ENCODE measurements at regions not wholly inside any gene's neighbourhood (a gene's known extent, or its start where the extent isn't known, plus 50 kb on each side); places are given as distances from the start of the nearest gene placed in this dataset.

DNA sequence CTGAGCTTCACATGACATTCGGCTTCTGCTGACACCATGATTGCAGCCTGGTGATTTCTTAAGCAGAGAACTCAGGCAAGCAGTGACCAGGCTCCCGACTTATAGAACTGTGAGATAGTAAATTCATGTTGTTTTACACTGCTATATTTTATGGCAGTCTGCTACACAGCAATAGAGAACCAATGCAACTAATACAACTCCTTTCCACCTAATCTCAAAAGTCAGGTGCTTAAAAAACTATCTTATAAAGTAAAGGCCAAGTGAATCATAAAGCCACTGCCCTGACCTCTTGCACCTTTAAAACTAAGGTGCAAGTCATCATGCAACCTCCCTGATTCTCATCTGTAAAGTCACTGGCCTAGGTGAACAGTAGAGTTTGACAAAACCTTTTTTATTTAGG, 95.3 kb upstream of the GLS start:
- no peak for DNase-seq

DNA sequence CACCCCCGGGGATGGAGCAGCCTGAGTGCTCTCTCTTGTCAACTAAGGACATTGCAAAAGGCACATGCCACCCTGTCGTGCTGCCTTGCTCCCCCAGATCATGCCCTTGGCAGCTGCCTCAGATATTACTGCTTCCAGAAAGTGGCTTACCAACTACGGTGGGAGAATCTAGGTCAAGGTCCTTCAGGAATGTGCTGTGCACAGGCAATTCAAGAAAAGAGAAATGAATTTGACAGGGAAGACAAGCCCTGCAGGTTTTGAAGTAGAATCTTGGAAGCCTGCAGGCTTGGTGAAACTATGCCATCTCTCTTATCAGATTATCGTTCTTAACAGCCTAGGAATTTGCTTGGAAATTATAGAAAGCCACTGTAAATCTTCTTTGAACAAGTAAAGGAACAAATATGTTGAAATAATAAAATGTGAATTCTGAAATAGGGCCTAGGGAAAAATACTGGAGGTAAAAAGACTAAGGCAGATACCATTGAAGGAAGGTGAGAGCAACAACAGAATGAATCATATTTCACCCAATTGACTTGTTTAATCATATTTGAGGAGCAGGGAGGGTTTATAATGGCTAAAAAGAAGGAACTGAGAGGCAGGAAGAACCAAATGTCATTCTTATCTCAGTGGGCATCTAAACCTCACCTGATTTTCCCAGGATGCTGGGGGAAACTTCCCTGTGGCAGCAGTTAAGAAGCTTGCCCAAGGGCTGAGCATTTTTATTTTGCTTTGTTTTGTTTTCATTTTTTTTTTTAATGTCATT, 94.0 kb upstream of the GLS start:
- no peak for DNase-seq

DNA sequence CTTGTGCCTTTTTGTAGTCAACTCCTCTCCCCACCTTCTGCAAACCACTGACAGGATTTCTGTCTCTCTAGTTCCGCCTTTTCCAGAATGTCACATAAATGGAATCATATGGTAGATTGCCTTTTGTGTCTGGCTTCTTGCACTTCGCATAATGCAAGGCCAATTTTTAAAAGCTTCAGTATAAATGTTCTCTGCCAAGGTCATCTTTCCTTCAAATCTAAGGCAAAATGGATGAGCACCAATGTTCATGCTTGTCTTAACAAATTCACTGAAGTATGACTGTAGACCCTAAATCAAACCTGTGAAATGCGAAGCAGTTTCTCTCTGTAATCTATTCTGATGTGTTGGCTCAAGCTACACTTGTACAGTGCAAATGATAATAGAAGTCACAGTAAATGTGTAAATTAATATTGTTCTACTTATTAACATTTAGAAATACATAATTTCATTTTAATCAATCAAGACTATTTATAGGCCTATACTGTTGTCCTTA, 92.8 kb upstream of the GLS start:
- DNase-seq = no peak

DNA sequence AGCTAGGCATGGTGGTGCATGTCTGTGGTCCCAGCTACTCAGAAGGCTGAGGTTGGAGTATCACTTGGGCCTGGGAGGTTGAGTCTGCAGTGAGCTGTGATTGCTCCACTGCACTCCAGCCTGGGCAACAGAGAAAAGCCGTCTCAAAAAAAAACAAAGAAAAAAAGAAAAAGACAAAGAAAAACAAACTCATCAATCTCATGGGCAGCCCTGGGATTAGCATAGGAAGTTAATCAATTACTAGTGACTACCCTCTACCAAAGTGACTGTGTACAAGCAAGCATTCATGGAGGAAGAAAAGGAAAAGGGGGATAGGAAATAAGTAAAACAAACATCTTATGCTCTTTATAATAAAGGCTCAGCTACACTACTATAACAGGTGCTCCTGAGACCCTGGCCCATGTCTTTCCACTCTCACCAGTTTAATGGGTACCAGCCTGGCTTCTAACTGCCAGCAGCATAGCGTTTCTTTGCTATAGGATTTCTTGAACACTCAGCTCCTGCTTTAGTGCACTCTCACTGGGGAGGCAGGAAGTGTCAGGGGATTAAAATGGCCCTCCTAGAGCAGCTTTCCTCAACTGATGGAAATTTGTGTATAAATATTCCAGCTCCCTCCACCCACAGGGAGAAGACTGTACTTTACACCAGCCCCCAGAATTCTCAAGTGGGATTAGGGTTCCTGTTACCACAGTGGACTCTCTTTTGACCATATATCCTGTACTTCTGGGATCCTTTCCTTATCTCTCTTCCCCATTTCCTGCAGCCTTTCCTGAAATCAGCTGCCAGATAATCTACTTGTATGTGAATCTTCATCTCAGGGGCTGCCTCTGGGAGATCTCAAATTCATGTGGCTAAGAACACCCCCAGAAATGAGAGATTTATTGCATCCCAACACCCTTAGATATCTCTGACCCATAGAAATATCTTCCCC, 91.3 kb upstream of the GLS start:
- no peak for DNase-seq

DNA sequence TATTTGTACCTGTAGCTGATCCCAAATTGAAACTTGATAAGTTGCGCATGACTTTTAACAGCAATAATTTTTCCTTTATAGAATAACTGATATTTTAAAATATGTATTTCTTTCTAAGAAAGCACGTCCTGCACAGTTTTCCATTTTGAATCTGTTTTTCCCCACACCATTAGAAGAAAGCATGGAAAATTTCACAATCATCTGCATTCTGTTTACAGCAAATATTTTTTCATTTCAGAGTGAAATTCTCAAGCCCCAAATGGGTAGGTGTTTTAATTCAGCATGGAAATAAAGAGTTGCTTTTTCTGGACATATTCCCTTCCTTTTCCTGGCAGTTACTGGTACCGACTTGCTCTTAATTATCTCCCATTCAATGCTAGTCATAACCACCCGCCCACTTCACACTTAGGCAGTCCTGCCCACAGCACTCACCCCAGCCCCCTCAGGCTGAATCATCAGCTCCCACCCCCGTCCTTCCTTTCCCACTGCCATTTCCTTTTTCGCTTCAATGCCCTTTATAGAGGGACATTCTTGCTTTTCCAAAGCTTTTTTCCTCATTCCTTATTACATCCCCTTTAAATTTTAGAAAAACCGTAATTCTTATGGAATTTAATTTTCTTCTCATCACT, 89.2 kb upstream of the GLS start:
- peak; percentile 80 for DNase-seq

DNA sequence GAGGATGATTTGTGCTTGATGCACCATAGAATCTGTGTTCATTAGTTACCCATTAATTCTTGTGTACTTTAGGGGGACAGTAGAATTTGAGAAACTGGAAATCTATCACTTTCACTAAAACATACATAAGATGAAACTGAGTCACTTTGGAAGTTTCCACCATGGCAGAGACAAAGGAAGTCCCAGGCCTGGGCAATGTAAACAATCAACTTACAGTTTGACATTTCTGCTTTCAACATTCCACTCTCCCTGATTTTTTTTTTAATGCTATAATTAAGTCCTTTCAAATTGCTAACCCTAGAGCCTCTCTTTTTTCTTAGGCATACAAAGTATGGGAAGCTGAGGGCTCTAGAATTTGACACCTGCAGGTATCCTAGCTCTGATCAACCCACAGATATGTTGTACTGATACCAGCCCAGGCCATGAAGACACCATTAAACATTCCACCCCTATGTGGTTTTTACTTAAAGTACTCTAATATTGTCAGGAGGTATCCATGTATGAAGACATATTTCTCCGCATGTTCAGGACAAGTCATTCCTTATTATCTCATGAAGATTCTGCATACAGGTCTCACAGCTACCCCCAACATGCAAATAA, 88.5 kb upstream of the GLS start:
- DNase-seq = peak; percentile 68

DNA sequence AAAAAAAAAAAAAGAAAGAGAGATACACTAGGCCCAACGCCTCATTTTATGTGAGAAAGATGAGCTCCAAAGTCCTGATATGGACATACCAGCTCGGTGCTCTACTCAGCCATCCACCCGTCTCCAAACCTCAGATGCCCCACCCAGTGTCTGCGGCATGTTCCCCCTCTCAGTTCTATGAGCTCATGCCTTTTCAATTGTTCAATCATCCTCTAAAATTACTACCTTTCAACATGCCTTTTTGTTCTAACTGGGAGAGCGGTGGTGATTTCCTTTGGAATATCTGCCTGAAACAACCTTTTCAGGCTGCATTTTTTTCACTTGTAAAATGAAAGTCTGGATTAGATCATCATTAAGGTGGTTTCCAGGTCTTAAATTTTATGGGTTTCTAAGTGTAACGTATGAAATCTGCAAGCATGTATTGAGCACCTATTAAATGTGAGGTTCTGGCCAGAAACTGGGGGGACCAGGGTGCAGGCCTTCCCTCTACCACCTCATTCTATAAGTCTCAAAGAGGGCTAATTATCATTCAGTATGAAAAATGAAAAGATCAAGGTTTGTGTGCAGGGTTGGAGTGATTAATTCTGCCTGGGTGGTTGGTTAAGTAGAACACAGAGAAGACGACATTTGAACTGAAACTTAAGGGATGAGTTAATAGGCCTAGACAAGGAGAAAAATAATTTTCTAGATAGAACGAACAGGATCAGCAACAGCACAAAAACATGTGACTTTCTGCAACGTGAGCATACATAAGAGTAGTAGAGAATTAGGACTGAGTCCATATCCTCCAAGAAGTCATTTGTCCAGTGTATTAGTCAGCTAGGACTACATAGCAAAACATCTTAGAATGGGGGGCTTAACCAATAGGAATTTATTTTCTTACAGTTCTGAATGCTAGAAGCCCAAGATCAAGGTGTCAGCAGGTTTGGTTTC, 87.4 kb upstream of the GLS start:
- peak; percentile 70 for DNase-seq

DNA sequence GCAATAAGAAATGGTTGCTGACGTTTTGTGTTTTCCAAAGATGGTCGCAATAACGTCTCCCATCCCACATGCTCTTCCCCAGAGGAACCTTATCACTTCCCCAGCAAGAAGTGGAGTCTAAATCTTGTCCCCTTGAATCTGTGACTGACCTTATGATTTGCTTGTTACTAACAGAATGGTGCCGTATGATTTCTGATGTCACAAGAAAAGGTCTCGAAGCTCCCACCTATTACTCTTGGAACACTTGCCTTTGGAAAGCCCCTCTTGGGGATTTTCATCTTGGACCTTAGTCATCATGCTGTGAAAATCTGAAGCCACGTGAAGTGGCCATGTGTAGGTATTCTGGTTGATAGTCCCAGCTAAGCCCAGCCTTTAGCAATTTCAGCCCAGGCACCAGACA, 86.2 kb upstream of the GLS start:
- peak; percentile 80 for DNase-seq

DNA sequence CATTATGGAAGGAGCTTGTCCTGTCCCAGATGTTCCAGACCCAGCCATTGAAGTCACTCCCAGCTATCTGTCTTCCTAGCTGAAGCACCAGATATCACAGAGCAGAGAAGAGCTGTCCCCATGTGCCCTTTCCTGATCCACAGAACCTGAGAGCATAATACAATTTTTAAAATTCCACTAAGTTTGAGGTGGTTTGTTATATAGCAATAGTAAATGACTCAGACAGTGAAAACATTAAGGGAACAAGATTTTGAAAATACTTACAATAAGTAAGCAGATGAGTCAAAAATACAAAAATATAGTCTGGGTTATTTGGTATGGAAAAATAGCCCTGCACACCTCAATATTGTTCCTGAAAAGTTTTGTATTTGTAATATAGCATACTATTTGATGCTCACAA, 85.8 kb upstream of the GLS start:
- peak; percentile 48 for DNase-seq

DNA sequence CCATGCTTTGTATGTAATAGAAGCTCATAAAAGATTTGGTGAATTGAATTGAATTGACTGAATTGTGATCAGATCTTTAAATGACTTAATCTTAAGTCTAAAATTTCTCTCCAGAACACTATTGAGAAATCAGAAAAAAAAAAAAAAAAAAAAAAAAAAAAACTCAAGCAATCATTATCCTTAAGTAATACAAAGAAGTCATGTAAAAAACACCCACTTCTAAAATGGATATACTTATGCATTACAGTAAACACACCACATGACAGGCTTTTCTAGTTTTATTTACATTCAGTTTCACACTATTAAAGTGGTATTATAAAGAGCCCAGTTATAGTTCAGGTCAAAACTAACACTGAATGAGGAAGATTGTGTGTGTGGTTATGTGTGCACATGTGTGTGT, 84.9 kb upstream of the GLS start:
- DNase-seq = peak; percentile 79

DNA sequence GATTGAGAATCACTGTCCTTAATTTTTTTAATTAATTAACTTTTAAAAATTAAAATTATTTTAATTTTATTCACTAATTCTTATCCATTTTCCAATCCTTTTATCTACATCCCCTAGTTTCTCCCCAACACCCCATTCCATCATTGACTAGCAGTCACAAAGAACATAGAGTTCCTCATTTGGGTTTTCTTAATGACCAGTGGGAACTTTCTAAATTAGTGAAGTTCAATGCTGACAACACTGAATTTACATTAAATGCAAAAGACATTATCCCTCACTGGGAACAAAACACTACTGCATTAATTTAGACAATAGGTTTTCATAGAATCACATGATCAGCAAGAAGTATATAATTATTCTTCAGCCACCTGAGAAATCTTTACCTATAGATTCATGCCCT, 80.6 kb upstream of the GLS start:
- DNase-seq = peak; percentile 56

DNA sequence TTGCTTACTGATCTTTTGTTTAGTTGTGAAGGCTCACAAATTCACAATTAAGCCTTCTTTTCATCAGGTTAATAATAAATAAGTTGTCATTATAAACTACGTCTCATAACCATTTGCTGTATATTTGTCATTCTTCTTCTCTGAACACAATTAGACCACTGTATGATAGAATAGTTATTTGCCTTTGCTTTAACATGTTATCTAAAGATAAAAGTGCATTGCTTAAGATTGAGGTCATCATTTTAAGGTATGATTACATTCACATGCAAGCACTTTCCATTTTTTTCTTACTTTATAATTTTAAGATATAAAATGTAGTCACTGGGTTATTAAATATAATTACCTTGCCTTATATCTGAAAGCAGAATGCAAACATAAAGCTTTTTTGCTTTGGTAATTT, 80.1 kb upstream of the GLS start:
- DNase-seq = no peak

DNA sequence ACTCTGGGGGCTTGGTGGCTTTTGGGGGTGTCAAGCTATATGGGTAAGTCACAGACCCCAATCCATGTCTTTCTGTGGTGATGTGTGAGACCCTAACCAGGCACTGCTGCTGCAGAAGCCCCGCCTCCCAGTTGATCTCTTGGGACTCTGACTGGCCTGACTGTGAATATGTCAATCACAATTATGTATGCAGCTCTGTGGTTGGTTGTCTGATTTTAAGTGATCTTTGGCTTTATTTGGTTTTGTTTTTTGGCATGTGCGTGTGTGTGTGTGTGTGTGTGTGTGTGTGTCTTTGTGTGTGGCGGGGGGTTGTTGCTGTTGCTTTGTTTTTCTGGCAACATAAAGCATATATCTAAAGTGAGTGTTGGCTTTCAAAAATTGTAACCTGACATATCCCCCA, 78.5 kb upstream of the GLS start:
- no peak for DNase-seq

DNA sequence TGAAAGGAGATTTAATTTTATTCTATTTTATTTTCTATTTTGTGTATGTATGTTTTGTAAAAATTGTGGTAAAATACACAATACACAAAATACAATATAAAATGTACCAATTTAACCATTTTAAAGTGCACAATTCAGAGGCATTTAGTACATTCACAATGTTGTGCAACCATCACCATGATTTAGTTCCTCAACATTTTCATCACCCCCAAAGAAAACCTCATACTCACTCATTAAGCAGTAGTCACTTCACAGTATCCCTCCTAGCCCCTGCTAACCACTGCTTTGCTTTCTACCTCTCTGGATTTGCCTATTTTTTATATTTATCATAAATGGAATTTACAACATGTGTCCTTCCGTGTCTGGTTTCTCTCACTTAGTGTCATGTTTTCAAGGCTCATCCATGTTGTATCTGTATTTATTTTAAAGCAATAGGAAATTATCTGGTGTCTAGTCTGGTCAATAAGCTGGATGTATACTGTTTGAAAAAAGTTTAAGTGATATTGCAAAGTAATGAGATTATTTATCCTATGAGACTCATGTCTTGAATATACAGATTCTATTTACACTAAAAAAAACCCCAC, 77.9 kb upstream of the GLS start:
- DNase-seq = peak; percentile 65

DNA sequence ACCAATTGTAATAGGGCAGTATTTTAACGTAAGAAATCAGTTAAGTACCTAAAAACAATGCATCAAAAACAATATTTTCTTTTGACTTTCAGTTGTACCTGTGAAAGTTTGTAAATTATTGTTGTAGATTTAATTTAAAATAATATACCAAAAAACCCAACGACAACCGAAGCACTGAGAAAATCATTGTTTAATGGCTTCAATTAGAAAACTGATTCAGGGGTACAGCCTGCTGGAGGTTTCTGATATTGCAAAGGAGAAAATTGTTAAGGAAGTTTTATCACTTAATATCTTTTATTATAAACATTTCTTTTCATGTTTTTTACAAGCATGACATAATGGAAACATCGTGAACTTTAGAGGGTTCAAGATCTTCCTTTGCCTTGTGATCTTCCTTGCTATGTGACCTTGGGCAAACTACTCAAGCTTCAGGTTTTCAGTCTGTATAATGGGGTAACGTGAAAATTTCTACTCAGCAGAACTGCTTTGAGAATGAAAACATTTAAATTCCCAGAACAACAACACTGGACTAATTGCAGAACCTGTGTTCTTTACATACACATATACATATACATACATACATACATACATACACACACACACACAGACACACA, 76.3 kb upstream of the GLS start:
- DNase-seq = peak; percentile 30

DNA sequence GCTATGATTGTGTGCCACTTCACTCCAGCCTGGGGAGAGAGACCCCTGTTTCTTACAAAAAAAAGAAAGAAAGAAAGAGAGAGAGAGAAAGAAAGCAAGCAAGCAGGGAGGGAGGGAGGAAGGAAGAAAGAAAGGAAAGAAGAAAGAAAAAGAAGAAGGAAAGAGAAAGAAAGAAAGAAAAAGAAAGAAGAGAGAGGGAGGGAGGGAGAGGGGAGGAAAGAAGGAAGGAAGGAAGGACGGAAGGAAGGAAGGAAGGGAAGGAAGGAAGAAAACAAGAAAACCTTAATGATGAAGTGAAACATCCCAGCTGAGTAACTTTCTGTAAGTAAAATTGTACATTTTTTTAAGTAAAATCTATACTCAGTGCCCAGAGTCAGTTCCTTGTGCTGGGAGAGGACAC, 75.5 kb upstream of the GLS start:
- no peak for DNase-seq

DNA sequence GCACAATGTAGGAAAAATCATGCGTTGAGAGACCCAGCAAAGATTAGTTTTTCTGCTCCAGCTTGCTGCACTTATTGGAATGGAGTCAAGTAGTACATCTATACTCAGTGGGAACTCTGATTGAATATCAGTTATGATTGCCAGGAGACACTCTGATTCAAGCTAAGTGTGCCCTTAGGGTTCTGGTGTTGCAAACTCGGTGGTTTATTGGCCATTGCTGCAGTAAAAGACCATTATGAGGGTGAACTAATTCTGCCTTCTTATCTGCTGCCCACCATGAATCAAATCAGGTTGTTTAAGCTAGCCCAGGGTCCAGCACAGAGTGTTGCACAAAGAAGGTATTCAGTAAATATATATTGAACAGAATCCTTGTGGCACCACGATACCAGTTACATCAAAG, 74.8 kb upstream of the GLS start:
- no peak for DNase-seq

DNA sequence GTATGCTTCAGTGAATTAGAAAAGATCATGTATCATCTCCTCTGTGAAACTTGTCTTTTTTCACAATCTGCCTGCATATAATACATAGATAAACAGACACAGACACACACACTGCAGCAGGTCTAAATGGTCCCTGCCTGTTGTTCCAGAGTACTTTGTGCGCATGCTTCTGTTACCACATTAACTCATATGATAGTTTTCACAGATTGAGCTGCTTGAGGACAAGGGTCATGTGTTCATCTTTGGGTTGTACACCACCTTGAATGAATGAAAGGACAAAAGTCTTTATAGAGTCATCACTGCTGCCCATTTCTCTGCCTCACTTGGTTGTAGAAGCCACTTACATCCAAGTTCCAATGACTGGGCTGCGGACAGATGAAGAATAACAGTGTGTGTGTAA, 72.7 kb upstream of the GLS start:
- no peak for DNase-seq

DNA sequence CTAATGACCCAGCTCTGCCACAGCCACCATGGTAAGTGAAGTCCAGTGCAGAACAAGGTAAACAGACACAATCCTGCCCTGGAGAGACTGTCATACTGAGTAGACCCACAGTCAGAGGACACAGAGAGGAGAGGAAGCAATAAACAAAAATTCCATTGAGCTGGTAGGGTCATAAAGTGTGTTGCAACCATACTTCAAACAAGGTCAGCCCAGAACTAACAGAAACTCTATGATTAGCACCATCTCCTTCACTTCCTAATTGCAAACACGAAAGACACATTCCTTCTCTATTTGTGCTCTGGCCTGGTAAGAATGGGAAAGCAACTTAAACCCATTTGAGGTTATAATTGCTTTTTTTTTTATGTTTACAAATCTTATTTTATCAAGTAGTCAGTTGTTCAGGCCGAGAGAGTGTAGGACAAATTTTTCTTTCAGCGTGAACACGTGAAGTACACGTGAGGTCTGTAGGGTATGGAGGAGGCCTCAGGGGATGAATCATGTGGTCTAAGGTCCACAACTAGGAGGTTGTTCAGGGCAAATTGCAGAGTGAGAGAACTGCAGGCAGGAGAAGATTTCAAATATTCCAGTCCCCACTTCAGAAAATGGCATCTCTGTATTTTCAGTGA, 71.4 kb upstream of the GLS start:
- peak; percentile 34 for DNase-seq

DNA sequence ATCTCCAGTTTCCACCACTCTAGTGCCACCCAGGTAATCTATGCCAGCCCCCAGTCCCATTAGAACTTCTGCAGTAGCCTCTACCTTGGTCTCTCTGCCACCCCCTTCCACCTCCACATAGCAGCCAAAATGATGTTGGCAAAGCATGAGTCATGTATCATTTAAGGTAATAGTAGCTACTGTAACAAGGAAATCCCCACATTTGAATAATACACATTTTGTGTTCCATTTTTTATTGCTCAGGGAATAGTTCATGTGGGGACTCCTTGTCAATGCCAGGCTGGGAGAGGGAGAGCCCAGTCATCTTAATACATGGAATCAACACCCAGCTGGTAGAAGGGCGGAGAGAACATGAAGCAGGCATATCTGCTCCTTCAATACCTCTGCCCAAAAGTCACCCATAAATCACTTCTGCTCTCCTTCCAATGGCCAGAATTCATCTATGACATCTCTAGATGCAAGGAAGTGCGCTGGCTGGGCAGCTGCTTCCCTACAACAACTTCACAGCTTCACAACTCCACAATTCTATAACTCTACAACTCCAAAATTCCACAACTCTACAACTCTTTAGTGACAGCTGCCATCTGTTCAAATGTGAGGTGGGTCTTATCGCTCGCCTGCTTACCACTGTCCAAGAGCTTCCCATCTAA, 70.6 kb upstream of the GLS start:
- no peak for DNase-seq
